ENCODE measurements at regions not wholly inside any gene's neighbourhood (a gene's known extent, or its start where the extent isn't known, plus 50 kb on each side); places are given as distances from the start of the nearest gene placed in this dataset.

GRCh38 chr1:89770391-89770790 is 50.4 kb upstream of the LRRC8D start:
- CTCF ChIA-PET, result interaction anchor here (1.5 to 10.8 kb wide), 4 partner anchors 8 to 217 kb away, joined by 3 to 89 read pairs (median 18); no protein-coding TSS in a partner anchor
- POLR2A ChIA-PET, result no interaction called here
- TF ChIP-seq, protein P1, sequence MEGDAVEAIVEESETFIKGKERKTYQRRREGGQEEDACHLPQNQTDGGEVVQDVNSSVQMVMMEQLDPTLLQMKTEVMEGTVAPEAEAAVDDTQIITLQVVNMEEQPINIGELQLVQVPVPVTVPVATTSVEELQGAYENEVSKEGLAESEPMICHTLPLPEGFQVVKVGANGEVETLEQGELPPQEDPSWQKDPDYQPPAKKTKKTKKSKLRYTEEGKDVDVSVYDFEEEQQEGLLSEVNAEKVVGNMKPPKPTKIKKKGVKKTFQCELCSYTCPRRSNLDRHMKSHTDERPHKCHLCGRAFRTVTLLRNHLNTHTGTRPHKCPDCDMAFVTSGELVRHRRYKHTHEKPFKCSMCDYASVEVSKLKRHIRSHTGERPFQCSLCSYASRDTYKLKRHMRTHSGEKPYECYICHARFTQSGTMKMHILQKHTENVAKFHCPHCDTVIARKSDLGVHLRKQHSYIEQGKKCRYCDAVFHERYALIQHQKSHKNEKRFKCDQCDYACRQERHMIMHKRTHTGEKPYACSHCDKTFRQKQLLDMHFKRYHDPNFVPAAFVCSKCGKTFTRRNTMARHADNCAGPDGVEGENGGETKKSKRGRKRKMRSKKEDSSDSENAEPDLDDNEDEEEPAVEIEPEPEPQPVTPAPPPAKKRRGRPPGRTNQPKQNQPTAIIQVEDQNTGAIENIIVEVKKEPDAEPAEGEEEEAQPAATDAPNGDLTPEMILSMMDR (IDR thresholded peaks at IDR 0.05; ENCODE audit: insufficient read depth, low read length, missing control alignments), result no peak
- no peak for DNase-seq (ENCODE audit: low read depth, low spot score)
- no peak overlapping the region for H3K4me3 ChIP-seq (ENCODE audit: low read depth, low read length)
